Keratinocyte (primary cell): ENCODE measurements at regions not wholly inside any gene's neighbourhood (a gene's known extent, or its start where the extent isn't known, plus 50 kb on each side); places are given as distances from the start of the nearest gene placed in this dataset.

Experiments used
- DNase-seq: peaks from one replicate; pipeline ENCODE4 v3.0.0-alpha.2; 2011; ENCODE audit warnings: low read depth, missing footprints, low spot score
- FAIRE-seq: peaks from 2 replicates; lab custom pipeline; 2011; peaks lifted over from hg19 to GRCh38; lab: Jason Lieb, UNC
- H2AFZ ChIP-seq: 2 replicates; pipeline ENCODE4 v1.6.0; 2012; ENCODE audit warnings: low read length, control low read depth, inconsistent platforms; ENCODE audit not compliant: control insufficient read depth
- H3K27ac ChIP-seq: 2 replicates; pipeline ENCODE4 v1.5.1; 2011; ENCODE audit warnings: low read length; ENCODE audit not compliant: control insufficient read depth, insufficient read depth
- H3K27me3 ChIP-seq: 3 replicates; pipeline ENCODE4 v1.6.0; 2011; ENCODE audit warnings: low read length; ENCODE audit not compliant: control insufficient read depth, insufficient read depth; ENCODE audit errors: extremely low read depth
- H3K36me3 ChIP-seq, 2 experiments: 2 replicates in 1 of 2; 3 replicates in 1 of 2; pipeline ENCODE4 v1.5.1; 2011; ENCODE audit warnings: low read length in 2 of 2, mild to moderate bottlenecking in 1 of 2; ENCODE audit not compliant: control insufficient read depth in 2 of 2, insufficient read depth in 2 of 2; ENCODE audit errors: extremely low read depth in 1 of 2
- H3K4me1 ChIP-seq: 3 replicates; pipeline ENCODE4 v1.5.1; 2011; ENCODE audit warnings: low read length; ENCODE audit not compliant: control insufficient read depth, insufficient read depth; ENCODE audit errors: extremely low read depth
- H3K4me2 ChIP-seq: 3 replicates; pipeline ENCODE4 v1.6.0; 2011; ENCODE audit warnings: low read depth, low read length; ENCODE audit not compliant: control insufficient read depth, insufficient read depth; ENCODE audit errors: extremely low read depth
- H3K4me3 ChIP-seq, 3 experiments: fragments of 200-600 bp in 1 of 3; sonication (generic) in 1 of 3; 2 replicates in 2 of 3; 3 replicates in 1 of 3; pipeline ENCODE4 v1.5.1; 2011 to 2016; ENCODE audit warnings: low read length in 3 of 3, mild to moderate bottlenecking in 3 of 3, control low read depth in 2 of 3, inconsistent platforms in 1 of 3, low read depth in 1 of 3, mixed read lengths in 1 of 3, mixed run types in 1 of 3, moderate library complexity in 1 of 3; ENCODE audit not compliant: control insufficient read depth in 2 of 3, insufficient read depth in 2 of 3; ENCODE audit errors: extremely low read depth in 1 of 3
- H3K79me2 ChIP-seq: 2 replicates; pipeline ENCODE4 v1.6.0; 2012; ENCODE audit warnings: low read length; ENCODE audit not compliant: control insufficient read depth, insufficient read depth
- H3K9ac ChIP-seq: 3 replicates; pipeline ENCODE4 v1.6.0; 2011; ENCODE audit warnings: low read length; ENCODE audit not compliant: control insufficient read depth, insufficient read depth; ENCODE audit errors: extremely low read depth
- H3K9me1 ChIP-seq: 3 replicates; pipeline ENCODE4 v1.6.0; 2011; ENCODE audit warnings: low read length; ENCODE audit not compliant: control insufficient read depth, insufficient read depth; ENCODE audit errors: extremely low read depth
- H3K9me3 ChIP-seq: 2 replicates; pipeline ENCODE4 v1.5.1; 2012; ENCODE audit warnings: low read depth, low read length; ENCODE audit not compliant: control insufficient read depth
- H4K20me1 ChIP-seq: 3 replicates; pipeline ENCODE4 v1.6.0; 2011; ENCODE audit warnings: low read length; ENCODE audit not compliant: control insufficient read depth, insufficient read depth; ENCODE audit errors: extremely low read depth
- EZH2 ChIP-seq: IDR thresholded peaks from one replicate; pipeline ENCODE4 v1.6.1; 2012; ENCODE audit warnings: inconsistent platforms, mild to moderate bottlenecking, low read length, moderate library complexity
- dilution Hi-C: fragments of 300-500 bp; cut with MboI; formaldehyde crosslinking; loops from one replicate; pipeline ENCODE4 v1.7.0; 2020; ENCODE audit warnings: low sequenced_read_pairs; ENCODE audit not compliant: extremely low pct_ligation_motif_present
- TF ChIP-seq, protein P1 (sequence below), 3 experiments: IDR thresholded peaks in 1 of 3; conservative IDR thresholded peaks in 1 of 3; optimal IDR thresholded peaks in 1 of 3; 2 replicates in 2 of 3; 3 replicates in 1 of 3; pipeline versions ENCODE3 to v1.5.1; 2011; ENCODE audit warnings: low read length in 3 of 3, mild to moderate bottlenecking in 3 of 3, moderate library complexity in 2 of 3, control low read depth in 1 of 3, inconsistent platforms in 1 of 3; ENCODE audit not compliant: insufficient read depth in 2 of 3; ENCODE audit errors: extremely low read depth in 1 of 3

DNA sequence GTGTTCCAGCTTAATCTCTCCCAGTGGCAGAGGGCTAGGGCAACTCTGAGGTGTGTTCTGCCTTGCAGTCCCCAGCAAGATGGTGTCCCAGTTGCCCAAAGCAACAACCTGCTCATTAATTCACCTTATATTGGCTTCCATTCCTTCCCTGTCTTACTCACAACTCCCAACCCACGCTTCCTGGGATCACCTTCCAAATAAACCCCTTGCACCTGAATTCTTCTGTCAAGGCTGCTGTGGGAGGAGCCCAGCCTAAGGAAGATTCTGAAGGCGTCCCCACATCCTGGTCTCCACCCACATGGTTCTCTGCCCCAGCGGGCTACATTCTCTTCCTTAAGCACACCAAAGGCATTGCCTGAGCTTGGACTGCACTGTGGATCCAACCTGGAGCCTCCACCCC lies 116.6 kb upstream of the MAFB start:
- DNase-seq: no peak
- TF ChIP-seq EZH2: no peak
- TF ChIP-seq, protein P1, sequence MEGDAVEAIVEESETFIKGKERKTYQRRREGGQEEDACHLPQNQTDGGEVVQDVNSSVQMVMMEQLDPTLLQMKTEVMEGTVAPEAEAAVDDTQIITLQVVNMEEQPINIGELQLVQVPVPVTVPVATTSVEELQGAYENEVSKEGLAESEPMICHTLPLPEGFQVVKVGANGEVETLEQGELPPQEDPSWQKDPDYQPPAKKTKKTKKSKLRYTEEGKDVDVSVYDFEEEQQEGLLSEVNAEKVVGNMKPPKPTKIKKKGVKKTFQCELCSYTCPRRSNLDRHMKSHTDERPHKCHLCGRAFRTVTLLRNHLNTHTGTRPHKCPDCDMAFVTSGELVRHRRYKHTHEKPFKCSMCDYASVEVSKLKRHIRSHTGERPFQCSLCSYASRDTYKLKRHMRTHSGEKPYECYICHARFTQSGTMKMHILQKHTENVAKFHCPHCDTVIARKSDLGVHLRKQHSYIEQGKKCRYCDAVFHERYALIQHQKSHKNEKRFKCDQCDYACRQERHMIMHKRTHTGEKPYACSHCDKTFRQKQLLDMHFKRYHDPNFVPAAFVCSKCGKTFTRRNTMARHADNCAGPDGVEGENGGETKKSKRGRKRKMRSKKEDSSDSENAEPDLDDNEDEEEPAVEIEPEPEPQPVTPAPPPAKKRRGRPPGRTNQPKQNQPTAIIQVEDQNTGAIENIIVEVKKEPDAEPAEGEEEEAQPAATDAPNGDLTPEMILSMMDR (optimal IDR thresholded peaks at IDR 0.05 in 1 of 3, IDR thresholded peaks at IDR 0.05 in 1 of 3, conservative IDR thresholded peaks at IDR 0.05 in 1 of 3; ENCODE audit: extremely low read depth in 1 of 3, insufficient read depth in 2 of 3, low read length in 3 of 3): no peak
- Histone ChIP-seq H3K9ac (no peak overlapping the region), H3K27ac (no peak overlapping the region), H4K20me1 (no peaks in the 10 kb centered on the region), H3K27me3 (peaks cover 30% of the 10 kb centered on the region), H3K4me1 (no peaks in the 10 kb centered on the region), H3K36me3 (no peaks in the 10 kb centered on the region), H3K4me3 (no peak overlapping the region), H3K9me3 (no peaks in the 10 kb centered on the region), H2AFZ (no peak overlapping the region), H3K79me2 (no peaks in the 10 kb centered on the region), H3K4me2 (no peak overlapping the region), H3K9me1 (no peaks in the 10 kb centered on the region)
- FAIRE-seq: no peak
- dilution Hi-C loops: no loop called here

DNA sequence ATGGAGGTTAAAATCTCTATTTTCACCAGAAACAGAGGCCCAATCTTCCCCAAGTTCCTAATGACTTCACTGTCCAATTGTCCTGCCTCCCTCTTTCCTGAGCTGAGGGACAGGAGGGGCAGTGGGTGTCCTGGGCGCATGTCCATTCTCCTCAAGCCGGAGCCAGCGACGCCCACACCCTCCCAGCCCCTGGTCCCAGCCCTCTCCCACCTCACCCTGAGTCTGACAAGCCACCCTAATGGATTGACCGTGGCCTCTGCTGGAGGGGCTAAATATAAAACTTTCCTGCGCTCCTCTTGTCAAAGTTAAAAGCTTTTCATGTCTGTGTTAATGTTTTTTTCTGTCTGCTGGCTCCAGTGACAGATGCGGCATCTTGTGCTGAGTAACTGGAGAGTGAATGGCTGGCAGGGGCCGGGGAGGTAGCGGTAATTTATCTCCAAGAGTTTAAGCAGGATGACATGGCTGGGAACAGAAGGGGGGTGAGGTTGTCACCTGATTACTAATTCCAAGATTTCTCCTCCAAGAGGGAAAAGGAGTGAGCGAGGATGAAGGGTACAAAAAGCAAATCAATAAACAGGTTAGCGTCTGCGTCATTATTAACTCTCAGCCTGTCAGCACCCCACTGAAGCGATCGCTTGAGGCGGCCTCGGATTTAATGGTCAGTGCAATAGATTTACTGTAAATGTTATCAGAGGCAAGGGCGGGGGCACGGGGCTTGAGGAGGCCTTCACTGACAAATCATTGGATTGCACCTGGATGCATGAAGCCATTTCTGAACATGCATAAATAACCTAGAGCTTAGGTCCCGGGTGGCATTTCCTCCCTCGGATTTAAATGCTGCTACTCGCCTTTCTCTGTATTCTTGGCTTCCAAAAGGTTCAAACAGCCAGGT lies 118.1 kb upstream of the MAFB start:
- Histone ChIP-seq H3K9me1 (no peaks in the 10 kb centered on the region), H3K9ac (no peak overlapping the region), H3K79me2 (no peaks in the 10 kb centered on the region), H3K27ac (no peak overlapping the region), H3K27me3 (peaks cover 30% of the 10 kb centered on the region), H3K4me3 (no peak overlapping the region), H3K4me2 (no peak overlapping the region), H3K9me3 (no peaks in the 10 kb centered on the region), H4K20me1 (no peaks in the 10 kb centered on the region), H3K4me1 (no peaks in the 10 kb centered on the region), H3K36me3 (no peaks in the 10 kb centered on the region), H2AFZ (no peak overlapping the region)
- dilution Hi-C loops: no loop called here
- FAIRE-seq: no peak
- TF ChIP-seq, protein P1 (optimal IDR thresholded peaks at IDR 0.05 in 1 of 3, IDR thresholded peaks at IDR 0.05 in 1 of 3, conservative IDR thresholded peaks at IDR 0.05 in 1 of 3; ENCODE audit: extremely low read depth in 1 of 3, insufficient read depth in 2 of 3, low read length in 3 of 3): no peak
- no peak for TF ChIP-seq EZH2
- DNase-seq: no peak
